Natural killer cell (primary cell): ENCODE measurements at regions not wholly inside any gene's neighbourhood (a gene's known extent, or its start where the extent isn't known, plus 50 kb on each side); places are given as distances from the start of the nearest gene placed in this dataset.

Experiments
- ATAC-seq, 3 donors: fragments of 150-1000 bp in 2 of 3; fragments of 200-7000 bp in 1 of 3; cut with Tn5 transposase; 1 replicate in 1 of 3; 2 replicates in 2 of 3; pipeline ENCODE4 v1.10.0; 2021; ENCODE audit warnings: mild to moderate bottlenecking in 2 of 3, moderate library complexity in 2 of 3
- DNase-seq, 2 donors: peaks; one replicate each; pipeline versions ENCODE4 v3.0.0 to v3.0.0-alpha.2; 2013 to 2021; ENCODE audit warnings: mixed read lengths in 1 of 2
- H3K27ac ChIP-seq: one replicate; pipeline ENCODE4 v1.5.1; 2013; ENCODE audit warnings: mild to moderate bottlenecking, low read length
- H3K27me3 ChIP-seq: one replicate; pipeline ENCODE4 v1.6.1; 2013; ENCODE audit warnings: low read length; ENCODE audit not compliant: control insufficient read depth, insufficient read depth
- H3K36me3 ChIP-seq: one replicate; pipeline ENCODE4 v1.6.1; 2013; ENCODE audit warnings: low read length; ENCODE audit not compliant: control insufficient read depth, insufficient read depth
- H3K4me1 ChIP-seq: one replicate; pipeline ENCODE4 v1.6.1; 2013; ENCODE audit warnings: low read length; ENCODE audit not compliant: control insufficient read depth, insufficient read depth
- H3K4me3 ChIP-seq: one replicate; pipeline ENCODE4 v1.5.1; 2013; ENCODE audit warnings: low read length
- H3K9me3 ChIP-seq: one replicate; pipeline ENCODE4 v1.6.1; 2013; ENCODE audit warnings: low read length; ENCODE audit not compliant: control insufficient read depth, insufficient read depth
- H3K27ac Mint-ChIP-seq, 2 donors: one replicate each; pipeline ENCODE4 v1.8.0; 2022; ENCODE audit warnings: mild to moderate bottlenecking in 2 of 2, mixed read lengths in 2 of 2, moderate library complexity in 1 of 2
- H3K27me3 Mint-ChIP-seq, 2 donors: one replicate each; pipeline ENCODE4 v1.8.0; 2022; ENCODE audit warnings: low read depth in 2 of 2, mixed read lengths in 2 of 2
- H3K36me3 Mint-ChIP-seq: one replicate; pipeline ENCODE4 v1.8.0; 2022; ENCODE audit warnings: mixed read lengths
- H3K4me1 Mint-ChIP-seq, 2 donors: one replicate each; pipeline ENCODE4 v1.8.0; 2022; ENCODE audit warnings: mixed read lengths in 2 of 2
- H3K4me3 Mint-ChIP-seq: one replicate; pipeline ENCODE4 v1.8.0; 2022; ENCODE audit warnings: mild to moderate bottlenecking, moderate library complexity, mixed read lengths
- H3K9me3 Mint-ChIP-seq, 2 donors: one replicate each; pipeline ENCODE4 v1.8.0; 2022; ENCODE audit warnings: mixed read lengths in 2 of 2
- WGBS: methylation state at CpG from one replicate; pipeline ENCODE4 v1.1.7; 2013; ENCODE audit warnings: missing lambda C conversion rate; ENCODE audit not compliant: insufficient coverage; 5-methylcytosine and 5-hydroxymethylcytosine counted together
- intact Hi-C: fragments of 100-400 bp; cut with micrococcal nuclease; formaldehyde crosslinking; loops from one replicate; pipeline ENCODE4 v1.14.2; 2022
- TF ChIP-seq, protein P1 (sequence below): fragments of 200-600 bp; IDR thresholded peaks from one replicate; pipeline ENCODE4 v1.8.0; 2022; ENCODE audit warnings: antibody characterized with exemption

GRCh38 chr3:175932586-175932985 is 1073.5 kb downstream of the NAALADL2 start:
- no peaks in the 10 kb centered on the region for H3K36me3 ChIP-seq
- no peaks in the 10 kb centered on the region for H3K4me1 ChIP-seq
- H3K27ac ChIP-seq, result no peak overlapping the region
- DNase-seq, result no peak
- no peak overlapping the region for H3K4me3 ChIP-seq
- Mint-ChIP-seq H3K4me3 (no peak overlapping the region), H3K36me3 (peaks cover 10% of the 10 kb centered on the region), H3K27ac (no peak overlapping the region), H3K9me3 (peaks cover 23 to 26% of the 10 kb centered on the region in 2 donors), H3K4me1 (no peaks in the 10 kb centered on the region), H3K27me3 (no peaks in the 10 kb centered on the region)
- TF ChIP-seq, protein P1, sequence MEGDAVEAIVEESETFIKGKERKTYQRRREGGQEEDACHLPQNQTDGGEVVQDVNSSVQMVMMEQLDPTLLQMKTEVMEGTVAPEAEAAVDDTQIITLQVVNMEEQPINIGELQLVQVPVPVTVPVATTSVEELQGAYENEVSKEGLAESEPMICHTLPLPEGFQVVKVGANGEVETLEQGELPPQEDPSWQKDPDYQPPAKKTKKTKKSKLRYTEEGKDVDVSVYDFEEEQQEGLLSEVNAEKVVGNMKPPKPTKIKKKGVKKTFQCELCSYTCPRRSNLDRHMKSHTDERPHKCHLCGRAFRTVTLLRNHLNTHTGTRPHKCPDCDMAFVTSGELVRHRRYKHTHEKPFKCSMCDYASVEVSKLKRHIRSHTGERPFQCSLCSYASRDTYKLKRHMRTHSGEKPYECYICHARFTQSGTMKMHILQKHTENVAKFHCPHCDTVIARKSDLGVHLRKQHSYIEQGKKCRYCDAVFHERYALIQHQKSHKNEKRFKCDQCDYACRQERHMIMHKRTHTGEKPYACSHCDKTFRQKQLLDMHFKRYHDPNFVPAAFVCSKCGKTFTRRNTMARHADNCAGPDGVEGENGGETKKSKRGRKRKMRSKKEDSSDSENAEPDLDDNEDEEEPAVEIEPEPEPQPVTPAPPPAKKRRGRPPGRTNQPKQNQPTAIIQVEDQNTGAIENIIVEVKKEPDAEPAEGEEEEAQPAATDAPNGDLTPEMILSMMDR, result no peak
- ATAC-seq, result no peak
- H3K9me3 ChIP-seq, result peaks cover 5% of the 10 kb centered on the region
- H3K27me3 ChIP-seq, result no peaks in the 10 kb centered on the region
- intact Hi-C loops, result no loop called here

- H3K36me3 ChIP-seq, result no peaks in the 10 kb centered on the region
- H3K27me3 ChIP-seq, result no peaks in the 10 kb centered on the region
- intact Hi-C loops, result no loop called here
- TF ChIP-seq, protein P1, result no peak
- H3K9me3 ChIP-seq, result peaks cover 19% of the 10 kb centered on the region
- H3K27me3 Mint-ChIP-seq, result no peaks in the 10 kb centered on the region
- H3K9me3 Mint-ChIP-seq, result peaks cover 0 to 8% of the 10 kb centered on the region in 2 donors
- no peak overlapping the region for H3K4me3 Mint-ChIP-seq
- no peaks in the 10 kb centered on the region for H3K4me1 ChIP-seq
- no peak for DNase-seq
- no peak for ATAC-seq
- H3K36me3 Mint-ChIP-seq, result no peaks in the 10 kb centered on the region
- no peak overlapping the region for H3K27ac ChIP-seq
- no peaks in the 10 kb centered on the region for H3K4me1 Mint-ChIP-seq
- H3K4me3 ChIP-seq, result no peak overlapping the region
- no peak overlapping the region for H3K27ac Mint-ChIP-seq
Observed at GRCh38 chr3:175919133-175919532, 1060.0 kb downstream of the NAALADL2 start.

GRCh38 chr3:175916191-175916934 is 1057.2 kb downstream of the NAALADL2 start:
- peaks cover 0 to 6% of the 10 kb centered on the region in 2 donors for H3K9me3 Mint-ChIP-seq
- no peaks in the 10 kb centered on the region for H3K36me3 Mint-ChIP-seq
- Histone ChIP-seq H3K27me3 (no peaks in the 10 kb centered on the region), H3K36me3 (no peaks in the 10 kb centered on the region), H3K4me3 (no peak overlapping the region), H3K4me1 (no peaks in the 10 kb centered on the region), H3K9me3 (peaks cover 12% of the 10 kb centered on the region), H3K27ac (no peak overlapping the region)
- no peaks in the 10 kb centered on the region for H3K27me3 Mint-ChIP-seq
- H3K4me1 Mint-ChIP-seq, result no peaks in the 10 kb centered on the region
- no peak overlapping the region for H3K27ac Mint-ChIP-seq
- ATAC-seq, result no peak
- 95% methylated on average over 4 of the region's 4 CpGs for WGBS
- TF ChIP-seq, protein P1, result no peak
- H3K4me3 Mint-ChIP-seq, result no peak overlapping the region
- intact Hi-C loops, result no loop called here
- DNase-seq, result no peak

GRCh38 chr3:175914785-175915184 is 1055.7 kb downstream of the NAALADL2 start:
- ATAC-seq (no peak), DNase-seq (no peak)
- H3K27ac ChIP-seq, result no peak overlapping the region
- Mint-ChIP-seq H3K27ac (no peak overlapping the region), H3K4me1 (no peaks in the 10 kb centered on the region), H3K36me3 (no peaks in the 10 kb centered on the region), H3K4me3 (no peak overlapping the region), H3K27me3 (no peaks in the 10 kb centered on the region), H3K9me3 (peaks cover 2 to 4% of the 10 kb centered on the region in 2 donors)
- H3K4me3 ChIP-seq, result no peak overlapping the region
- H3K9me3 ChIP-seq, result peaks cover 12% of the 10 kb centered on the region
- no peaks in the 10 kb centered on the region for H3K27me3 ChIP-seq
- TF ChIP-seq, protein P1, result no peak
- H3K36me3 ChIP-seq, result no peaks in the 10 kb centered on the region
- intact Hi-C loops, result no loop called here
- H3K4me1 ChIP-seq, result no peaks in the 10 kb centered on the region
